GM21619 (cell line): ENCODE measurements at regions not wholly inside any gene's neighbourhood (a gene's known extent, or its start where the extent isn't known, plus 50 kb on each side); places are given as distances from the start of the nearest gene placed in this dataset.
"Not testable (repeated sequence)": the region's sequence is repeated elsewhere in the genome, so short reads cannot be mapped to it uniquely, and the experiment has no call there.

Experiments used
- ATAC-seq: cut with Tn5 transposase; IDR thresholded peaks from one replicate; pipeline ENCODE4 v1.9.1; 2021; ENCODE audit not compliant: unreplicated experiment

GRCh38 chr3:109648027-109648426 lies 310.7 kb upstream of the DPPA4 start:
- no peak for ATAC-seq

GRCh38 chr3:109656225-109656624 lies 318.9 kb upstream of the DPPA4 start:
- no peak for ATAC-seq

GRCh38 chr3:109678600-109678999 lies 341.3 kb upstream of the DPPA4 start:
- ATAC-seq = no peak

GRCh38 chr3:109679664-109680063 lies 342.3 kb upstream of the DPPA4 start:
- no peak for ATAC-seq

- no peak for ATAC-seq
Measured at GRCh38 chr3:109683746-109684145, 346.4 kb upstream of the DPPA4 start.

GRCh38 chr3:109685084-109686079 lies 348.0 kb upstream of the DPPA4 start:
- ATAC-seq = no peak

- no peak for ATAC-seq
Measured at GRCh38 chr3:109687626-109688025, 350.3 kb upstream of the DPPA4 start.

GRCh38 chr3:109696932-109697331 lies 359.6 kb upstream of the DPPA4 start:
- ATAC-seq = no peak

GRCh38 chr3:109702252-109702651 lies 364.9 kb upstream of the DPPA4 start:
- ATAC-seq = peak; percentile 65

- ATAC-seq = no peak
Measured at GRCh38 chr3:109702976-109703375, 365.6 kb upstream of the DPPA4 start.

GRCh38 chr3:109705133-109705532 lies 367.8 kb upstream of the DPPA4 start:
- ATAC-seq = not testable (repeated sequence)

- ATAC-seq = no peak
Measured at GRCh38 chr3:109707617-109708016, 370.3 kb upstream of the DPPA4 start.

GRCh38 chr3:109713288-109713687 lies 375.9 kb upstream of the DPPA4 start:
- no peak for ATAC-seq

- no peak for ATAC-seq
Measured at GRCh38 chr3:109715707-109716106, 378.4 kb upstream of the DPPA4 start.

- no peak for ATAC-seq
Measured at GRCh38 chr3:109718850-109719249, 381.5 kb upstream of the DPPA4 start.

- ATAC-seq = no peak
Measured at GRCh38 chr3:109728861-109729494, 391.6 kb upstream of the DPPA4 start.

GRCh38 chr3:109731639-109732473 lies 394.5 kb upstream of the DPPA4 start:
- ATAC-seq = peak; percentile 89

GRCh38 chr3:109743981-109744380 lies 406.6 kb upstream of the DPPA4 start:
- no peak for ATAC-seq

GRCh38 chr3:109772520-109772919 lies 435.2 kb upstream of the DPPA4 start:
- no peak for ATAC-seq

GRCh38 chr3:109774108-109774507 lies 436.8 kb upstream of the DPPA4 start:
- ATAC-seq = no peak

GRCh38 chr3:109784285-109784684 lies 446.9 kb upstream of the DPPA4 start:
- no peak for ATAC-seq
